ENCODE measurements at regions not wholly inside any gene's neighbourhood (a gene's known extent, or its start where the extent isn't known, plus 50 kb on each side); places are given as distances from the start of the nearest gene placed in this dataset.

- TF ChIP-seq CTCF (IDR thresholded peaks at IDR 0.05; ENCODE audit: insufficient read depth, low read length, poor library complexity, severe bottlenecking) = no peak
- no peak for TF ChIP-seq EZH2phosphoT487 (conservative IDR thresholded peaks at IDR 0.05; ENCODE audit: low read length)
Measured at GRCh38 chr14:45721472-45721871, 468.5 kb upstream of the MIS18BP1 start.
